ENCODE measurements at regions not wholly inside any gene's neighbourhood (a gene's known extent, or its start where the extent isn't known, plus 50 kb on each side); places are given as distances from the start of the nearest gene placed in this dataset.

DNA sequence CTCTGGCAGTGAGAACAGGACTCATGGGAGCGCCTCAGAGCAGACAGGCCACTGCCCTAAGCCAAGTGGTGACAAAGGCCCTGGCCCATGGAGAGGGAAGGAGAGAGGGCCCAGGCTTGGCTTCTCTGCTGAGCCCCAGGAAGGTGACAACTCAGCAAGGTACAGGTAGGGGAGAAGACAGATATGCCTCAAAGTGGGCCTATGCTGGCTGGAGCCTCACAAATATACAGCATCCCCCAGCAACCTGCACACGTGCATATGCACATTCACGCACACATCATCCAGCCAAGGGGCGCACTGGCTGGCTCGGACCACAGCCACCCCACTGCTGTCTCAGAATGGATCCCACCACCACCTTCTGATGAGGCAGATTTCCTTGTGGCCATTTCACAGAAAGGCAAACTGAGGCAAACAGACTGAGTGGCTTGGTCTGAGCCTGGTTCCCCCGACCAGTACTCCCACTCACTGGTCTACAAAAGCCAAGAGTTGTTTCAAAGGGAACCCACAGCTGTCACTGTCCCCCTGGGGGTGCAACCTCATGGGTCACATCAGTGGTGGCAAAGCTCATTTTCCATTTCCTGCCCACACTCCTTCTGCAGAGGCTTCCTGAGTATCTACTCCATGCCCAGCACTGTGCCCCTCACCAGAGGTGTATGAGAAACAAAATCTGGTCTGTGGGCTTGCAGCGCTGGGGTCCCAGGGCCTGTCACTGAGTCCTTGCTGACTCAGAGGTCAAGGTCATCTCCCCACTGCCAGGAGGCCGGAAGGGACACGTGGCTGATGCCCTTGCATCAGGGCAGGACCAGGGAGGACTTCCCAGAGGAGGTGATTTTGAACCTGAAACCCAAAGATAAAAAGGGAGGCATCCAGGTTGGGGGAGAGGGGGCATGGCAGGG, 67.3 kb upstream of the PRR5 start:
- Histone ChIP-seq H3K4me3 (ENCODE audit: low read depth in 1 of 3, low read length in 3 of 3) (no peak overlapping the region), H3K27me3 (ENCODE audit: control insufficient read depth in 4 of 4, insufficient read depth in 4 of 4, low read length in 3 of 4) (no peaks in the 10 kb centered on the region), H3K9me3 (ENCODE audit: control insufficient read depth in 4 of 4, low read length in 3 of 4) (no peaks in the 10 kb centered on the region), H3K27ac (ENCODE audit: low read depth in 1 of 2, low read length in 2 of 2) (no peak overlapping the region), H3K9ac (ENCODE audit: low read depth in 1 of 2, low read length in 2 of 2) (no peak overlapping the region), H3K36me3 (ENCODE audit: control insufficient read depth in 4 of 4, insufficient read depth in 3 of 4, low read depth in 1 of 4, low read length in 3 of 4) (no peaks in the 10 kb centered on the region), H3K4me1 (ENCODE audit: control insufficient read depth in 4 of 4, insufficient read depth in 4 of 4, low read length in 3 of 4) (no peaks in the 10 kb centered on the region)
- 70% methylated on average over 9 of the region's 9 CpGs for WGBS
- TF ChIP-seq YY1 (IDR thresholded peaks at IDR 0.05) (no peak), ATF3 (IDR thresholded peaks at IDR 0.05) (no peak), EGR1 (IDR thresholded peaks at IDR 0.05; ENCODE audit: low read depth in 2 of 2) (no peak), CTCF (IDR thresholded peaks at IDR 0.05; ENCODE audit: low read depth, low read length, missing input control) (no peak), SP1 (IDR thresholded peaks at IDR 0.05) (no peak), FOXA2 (IDR thresholded peaks at IDR 0.05) (no peak), RAD21 (IDR thresholded peaks at IDR 0.05) (no peak), RXRA (IDR thresholded peaks at IDR 0.05) (no peak), GABPA (IDR thresholded peaks at IDR 0.05 in 1 of 2, conservative IDR thresholded peaks at IDR 0.05 in 1 of 2) (no peak), JUND (IDR thresholded peaks at IDR 0.05) (no peak), FOXA1 (IDR thresholded peaks at IDR 0.05) (no peak), HNF4G (IDR thresholded peaks at IDR 0.05) (no peak)
- TF ChIP-seq, protein P1, sequence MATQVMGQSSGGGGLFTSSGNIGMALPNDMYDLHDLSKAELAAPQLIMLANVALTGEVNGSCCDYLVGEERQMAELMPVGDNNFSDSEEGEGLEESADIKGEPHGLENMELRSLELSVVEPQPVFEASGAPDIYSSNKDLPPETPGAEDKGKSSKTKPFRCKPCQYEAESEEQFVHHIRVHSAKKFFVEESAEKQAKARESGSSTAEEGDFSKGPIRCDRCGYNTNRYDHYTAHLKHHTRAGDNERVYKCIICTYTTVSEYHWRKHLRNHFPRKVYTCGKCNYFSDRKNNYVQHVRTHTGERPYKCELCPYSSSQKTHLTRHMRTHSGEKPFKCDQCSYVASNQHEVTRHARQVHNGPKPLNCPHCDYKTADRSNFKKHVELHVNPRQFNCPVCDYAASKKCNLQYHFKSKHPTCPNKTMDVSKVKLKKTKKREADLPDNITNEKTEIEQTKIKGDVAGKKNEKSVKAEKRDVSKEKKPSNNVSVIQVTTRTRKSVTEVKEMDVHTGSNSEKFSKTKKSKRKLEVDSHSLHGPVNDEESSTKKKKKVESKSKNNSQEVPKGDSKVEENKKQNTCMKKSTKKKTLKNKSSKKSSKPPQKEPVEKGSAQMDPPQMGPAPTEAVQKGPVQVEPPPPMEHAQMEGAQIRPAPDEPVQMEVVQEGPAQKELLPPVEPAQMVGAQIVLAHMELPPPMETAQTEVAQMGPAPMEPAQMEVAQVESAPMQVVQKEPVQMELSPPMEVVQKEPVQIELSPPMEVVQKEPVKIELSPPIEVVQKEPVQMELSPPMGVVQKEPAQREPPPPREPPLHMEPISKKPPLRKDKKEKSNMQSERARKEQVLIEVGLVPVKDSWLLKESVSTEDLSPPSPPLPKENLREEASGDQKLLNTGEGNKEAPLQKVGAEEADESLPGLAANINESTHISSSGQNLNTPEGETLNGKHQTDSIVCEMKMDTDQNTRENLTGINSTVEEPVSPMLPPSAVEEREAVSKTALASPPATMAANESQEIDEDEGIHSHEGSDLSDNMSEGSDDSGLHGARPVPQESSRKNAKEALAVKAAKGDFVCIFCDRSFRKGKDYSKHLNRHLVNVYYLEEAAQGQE (IDR thresholded peaks at IDR 0.05) = no peak
- TF ChIP-seq, protein P2, sequence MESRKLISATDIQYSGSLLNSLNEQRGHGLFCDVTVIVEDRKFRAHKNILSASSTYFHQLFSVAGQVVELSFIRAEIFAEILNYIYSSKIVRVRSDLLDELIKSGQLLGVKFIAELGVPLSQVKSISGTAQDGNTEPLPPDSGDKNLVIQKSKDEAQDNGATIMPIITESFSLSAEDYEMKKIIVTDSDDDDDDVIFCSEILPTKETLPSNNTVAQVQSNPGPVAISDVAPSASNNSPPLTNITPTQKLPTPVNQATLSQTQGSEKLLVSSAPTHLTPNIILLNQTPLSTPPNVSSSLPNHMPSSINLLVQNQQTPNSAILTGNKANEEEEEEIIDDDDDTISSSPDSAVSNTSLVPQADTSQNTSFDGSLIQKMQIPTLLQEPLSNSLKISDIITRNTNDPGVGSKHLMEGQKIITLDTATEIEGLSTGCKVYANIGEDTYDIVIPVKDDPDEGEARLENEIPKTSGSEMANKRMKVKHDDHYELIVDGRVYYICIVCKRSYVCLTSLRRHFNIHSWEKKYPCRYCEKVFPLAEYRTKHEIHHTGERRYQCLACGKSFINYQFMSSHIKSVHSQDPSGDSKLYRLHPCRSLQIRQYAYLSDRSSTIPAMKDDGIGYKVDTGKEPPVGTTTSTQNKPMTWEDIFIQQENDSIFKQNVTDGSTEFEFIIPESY (IDR thresholded peaks at IDR 0.05) = no peak
- TF ChIP-seq, protein P3, sequence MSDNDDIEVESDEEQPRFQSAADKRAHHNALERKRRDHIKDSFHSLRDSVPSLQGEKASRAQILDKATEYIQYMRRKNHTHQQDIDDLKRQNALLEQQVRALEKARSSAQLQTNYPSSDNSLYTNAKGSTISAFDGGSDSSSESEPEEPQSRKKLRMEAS (IDR thresholded peaks at IDR 0.05) = no peak
- no peak for DNase-seq (ENCODE audit: low spot score)

All from liver (tissue), 8 donors.